ENCODE measurements at regions not wholly inside any gene's neighbourhood (a gene's known extent, or its start where the extent isn't known, plus 50 kb on each side); places are given as distances from the start of the nearest gene placed in this dataset.

- TF ChIP-seq REST (IDR thresholded peaks at IDR 0.05; ENCODE audit: low read depth) (no peak), ELF1 (IDR thresholded peaks at IDR 0.05; ENCODE audit: borderline replicate concordance, low read depth) (no peak), YY1 (IDR thresholded peaks at IDR 0.05; ENCODE audit: extremely low read depth, insufficient replicate concordance, low read depth, low read length) (no peak)
Measured at GRCh38 chr10:35898716-35899440, 256.8 kb upstream of the FZD8 start (continued).

- no peaks in the 10 kb centered on the region for H3K9me2 ChIP-seq (ENCODE audit: insufficient read depth)
- ChIA-PET POLR2A (no interaction called here), RAD21 (ENCODE audit: low non-redundant PET in 1 of 2, low total read pairs in 2 of 2, uncharacterized antibody in 2 of 2, unreplicated experiment in 2 of 2) (no interaction called here), CTCF (no interaction called here)
- BruUV-seq (replicated peaks): no TSS peak
- H3K4me2 ChIP-seq (ENCODE audit: low read length): no peak overlapping the region
- H3K4me1 ChIP-seq (ENCODE audit: control insufficient read depth in 1 of 2, insufficient read depth in 2 of 2, low read length in 2 of 2): no peaks in the 10 kb centered on the region
- intact Hi-C loops (cut with micrococcal nuclease): no loop called here
- no peak for ATAC-seq
- DNase-seq (ENCODE audit: low read depth, low spot score): no peak
- no peak overlapping the region for H3K9ac ChIP-seq (ENCODE audit: low read length)
- H3K4me3 ChIP-seq (replicated peaks in 1 of 2; ENCODE audit: low read depth in 1 of 2, low read length in 2 of 2): no peak overlapping the region
- H2AFZ ChIP-seq (ENCODE audit: low read depth, low read length, poor library complexity, severe bottlenecking): no peak overlapping the region
- peaks cover 0 to 10% of the 10 kb centered on the region in 2 experiments; a peak in 1 of 4 replicates for H3K9me3 ChIP-seq (ENCODE audit: control insufficient read depth in 1 of 2, insufficient read depth in 1 of 2, low read depth in 1 of 2, low read length in 2 of 2)
- H4K20me1 ChIP-seq (ENCODE audit: insufficient read depth): no peaks in the 10 kb centered on the region
- no peaks in the 10 kb centered on the region for H3K36me3 ChIP-seq (ENCODE audit: control insufficient read depth in 1 of 2, insufficient read depth in 2 of 2, low read length in 2 of 2)
- H3K79me2 ChIP-seq (ENCODE audit: insufficient read depth, low read length): no peaks in the 10 kb centered on the region
- no peak overlapping the region for H3K27ac ChIP-seq (ENCODE audit: low read depth, low read length)
- H3K27me3 ChIP-seq (ENCODE audit: insufficient read depth, low read length): no peaks in the 10 kb centered on the region
- TF ChIP-seq CEBPB (IDR thresholded peaks at IDR 0.05; ENCODE audit: low read depth) (no peak), JUND (IDR thresholded peaks at IDR 0.05) (no peak), EGR1 (IDR thresholded peaks at IDR 0.05; ENCODE audit: low read depth) (no peak), EZH2phosphoT487 (IDR thresholded peaks at IDR 0.05; ENCODE audit: borderline replicate concordance) (no peak), CBX3 (IDR thresholded peaks at IDR 0.05; ENCODE audit: low read depth) (no peak), ZFX (IDR thresholded peaks at IDR 0.05) (no peak), CTCF (IDR thresholded peaks at IDR 0.05 in 2 of 3, conservative IDR thresholded peaks at IDR 0.05 in 1 of 3; ENCODE audit: borderline replicate concordance in 1 of 3, insufficient read depth in 1 of 3, low read depth in 2 of 3, low read length in 2 of 3) (no peak), RAD21 (IDR thresholded peaks at IDR 0.05; ENCODE audit: low read depth) (no peak), REST (IDR thresholded peaks at IDR 0.05; ENCODE audit: low read depth) (no peak), SIN3A (IDR thresholded peaks at IDR 0.05; ENCODE audit: low read depth) (no peak), FOSL1 (IDR thresholded peaks at IDR 0.05; ENCODE audit: low read depth) (no peak), SP1 (IDR thresholded peaks at IDR 0.05; ENCODE audit: low read depth) (no peak), EZH2 (IDR thresholded peaks at IDR 0.05) (no peak), TCF7L2 (IDR thresholded peaks at IDR 0.05; ENCODE audit: borderline replicate concordance, extremely low read depth, insufficient read depth, insufficient read length) (no peak), ATF3 (IDR thresholded peaks at IDR 0.05) (no peak)
Measured at GRCh38 chr10:35896001-35896400, 253.9 kb upstream of the FZD8 start.
